ENCODE measurements at regions not wholly inside any gene's neighbourhood (a gene's known extent, or its start where the extent isn't known, plus 50 kb on each side); places are given as distances from the start of the nearest gene placed in this dataset.
A peak's percentile ranks its signal among the peaks of the same experiment; 100 is the strongest.

GRCh38 chr2:193963472-193964119 lies 1693.4 kb upstream of the SLC39A10 start:
- H3K36me3 ChIP-seq (ENCODE audit: control insufficient read depth, insufficient read depth, low read length): no peaks in the 10 kb centered on the region
- 0 out of 2 replicates have a peak, but pooled peaks cover 4% of the 10 kb centered on the region for H3K4me1 ChIP-seq
- no peaks in the 10 kb centered on the region for H3K36me3 Mint-ChIP-seq (ENCODE audit: insufficient read depth, unreplicated experiment)
- no peaks in the 10 kb centered on the region for H3K9me3 ChIP-seq
- intact Hi-C loops (cut with micrococcal nuclease; ENCODE audit: unreplicated experiment): loop anchor here (1.0 to 5.0 kb wide), 2 partner anchors 268 to 1216 kb away; no protein-coding TSS in a partner anchor
- H3K9me3 Mint-ChIP-seq (ENCODE audit: unreplicated experiment): no peaks in the 10 kb centered on the region
- TF ChIP-seq, protein P1, sequence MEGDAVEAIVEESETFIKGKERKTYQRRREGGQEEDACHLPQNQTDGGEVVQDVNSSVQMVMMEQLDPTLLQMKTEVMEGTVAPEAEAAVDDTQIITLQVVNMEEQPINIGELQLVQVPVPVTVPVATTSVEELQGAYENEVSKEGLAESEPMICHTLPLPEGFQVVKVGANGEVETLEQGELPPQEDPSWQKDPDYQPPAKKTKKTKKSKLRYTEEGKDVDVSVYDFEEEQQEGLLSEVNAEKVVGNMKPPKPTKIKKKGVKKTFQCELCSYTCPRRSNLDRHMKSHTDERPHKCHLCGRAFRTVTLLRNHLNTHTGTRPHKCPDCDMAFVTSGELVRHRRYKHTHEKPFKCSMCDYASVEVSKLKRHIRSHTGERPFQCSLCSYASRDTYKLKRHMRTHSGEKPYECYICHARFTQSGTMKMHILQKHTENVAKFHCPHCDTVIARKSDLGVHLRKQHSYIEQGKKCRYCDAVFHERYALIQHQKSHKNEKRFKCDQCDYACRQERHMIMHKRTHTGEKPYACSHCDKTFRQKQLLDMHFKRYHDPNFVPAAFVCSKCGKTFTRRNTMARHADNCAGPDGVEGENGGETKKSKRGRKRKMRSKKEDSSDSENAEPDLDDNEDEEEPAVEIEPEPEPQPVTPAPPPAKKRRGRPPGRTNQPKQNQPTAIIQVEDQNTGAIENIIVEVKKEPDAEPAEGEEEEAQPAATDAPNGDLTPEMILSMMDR (IDR thresholded peaks at IDR 0.05; ENCODE audit: insufficient read depth in 1 of 2, low read depth in 1 of 2, low read length in 1 of 2, severe bottlenecking in 1 of 2, unreplicated experiment in 1 of 2): peak; percentile 62 to 68
- no peak overlapping the region for H3K4me3 Mint-ChIP-seq (ENCODE audit: unreplicated experiment)
- no peaks in the 10 kb centered on the region for H3K27me3 Mint-ChIP-seq (ENCODE audit: insufficient read depth, unreplicated experiment)
- POLR2A ChIA-PET: no interaction called here
- CTCF ChIA-PET: interaction anchor here (0.6 kb wide), 1 partner anchor 113 kb away, joined by 3 read pairs; no protein-coding TSS in a partner anchor
- no peak overlapping the region for H3K4me3 ChIP-seq (ENCODE audit: low read depth, low read length)
- DNase-seq: peak in 1 of 2 experiments; percentile 54
- no peaks in the 10 kb centered on the region for H3K27me3 ChIP-seq (replicated peaks; ENCODE audit: control insufficient read depth, insufficient read depth, low read length)
- no peaks in the 10 kb centered on the region for H3K4me1 Mint-ChIP-seq (ENCODE audit: low read depth, unreplicated experiment)
- BruUV-seq (replicated peaks): no TSS peak
- H3K27ac Mint-ChIP-seq (ENCODE audit: unreplicated experiment): no peak overlapping the region

GRCh38 chr2:193946806-193947205 lies 1710.2 kb upstream of the SLC39A10 start:
- DNase-seq: no peak
- Histone ChIP-seq H3K4me1 (no peaks in the 10 kb centered on the region), H3K9me3 (no peaks in the 10 kb centered on the region), H3K27me3 (replicated peaks; ENCODE audit: control insufficient read depth, insufficient read depth, low read length) (no peaks in the 10 kb centered on the region), H3K36me3 (ENCODE audit: control insufficient read depth, insufficient read depth, low read length) (no peaks in the 10 kb centered on the region), H3K4me3 (ENCODE audit: low read depth, low read length) (no peak overlapping the region)
- ChIA-PET CTCF (no interaction called here), POLR2A (no interaction called here)
- H3K36me3 Mint-ChIP-seq (ENCODE audit: insufficient read depth, unreplicated experiment): no peaks in the 10 kb centered on the region
- TF ChIP-seq, protein P1 (IDR thresholded peaks at IDR 0.05; ENCODE audit: insufficient read depth in 1 of 2, low read depth in 1 of 2, low read length in 1 of 2, severe bottlenecking in 1 of 2, unreplicated experiment in 1 of 2): no peak
- BruUV-seq (replicated peaks): no TSS peak
- H3K4me3 Mint-ChIP-seq (ENCODE audit: unreplicated experiment): no peak overlapping the region
- no peaks in the 10 kb centered on the region for H3K4me1 Mint-ChIP-seq (ENCODE audit: low read depth, unreplicated experiment)
- no peaks in the 10 kb centered on the region for H3K9me3 Mint-ChIP-seq (ENCODE audit: unreplicated experiment)
- H3K27ac Mint-ChIP-seq (ENCODE audit: unreplicated experiment): no peak overlapping the region
- intact Hi-C loops (cut with micrococcal nuclease; ENCODE audit: unreplicated experiment): no loop called here
- peaks cover 3% of the 10 kb centered on the region for H3K27me3 Mint-ChIP-seq (ENCODE audit: insufficient read depth, unreplicated experiment)

DNA sequence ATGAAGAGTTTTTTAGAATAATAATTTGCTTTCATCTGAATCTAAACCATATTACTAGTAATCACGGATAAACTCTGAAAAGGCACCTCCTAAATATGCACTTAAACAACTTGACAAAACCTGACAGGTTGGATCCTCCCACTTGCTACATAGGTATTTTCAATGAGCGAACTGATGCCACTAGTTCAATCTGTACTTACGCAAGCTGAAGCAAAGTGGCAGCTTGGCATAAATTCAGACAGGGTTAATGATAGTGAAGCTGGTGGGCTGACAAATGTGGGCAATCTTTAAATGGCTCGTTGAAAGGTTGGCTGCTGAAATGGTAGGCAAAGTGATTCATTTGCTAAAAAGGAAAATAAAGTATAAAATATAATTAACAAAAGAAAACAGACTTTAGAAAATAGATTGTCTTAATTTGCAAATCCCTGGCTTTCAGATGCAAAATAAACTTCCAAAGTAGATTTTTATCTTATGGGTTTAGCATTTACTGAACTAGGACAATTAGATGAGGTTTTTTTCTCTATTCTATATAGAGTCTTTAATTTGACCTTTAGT lies 1713.5 kb upstream of the SLC39A10 start:
- CTCF ChIA-PET: no interaction called here
- POLR2A ChIA-PET: no interaction called here
- no peaks in the 10 kb centered on the region for H3K36me3 Mint-ChIP-seq (ENCODE audit: insufficient read depth, unreplicated experiment)

More for the DNA sequence above, 1713.5 kb upstream of the SLC39A10 start:
- no peak for DNase-seq
- Mint-ChIP-seq H3K4me1 (ENCODE audit: low read depth, unreplicated experiment) (no peaks in the 10 kb centered on the region), H3K9me3 (ENCODE audit: unreplicated experiment) (no peaks in the 10 kb centered on the region), H3K27me3 (ENCODE audit: insufficient read depth, unreplicated experiment) (peaks cover 3% of the 10 kb centered on the region), H3K27ac (ENCODE audit: unreplicated experiment) (no peak overlapping the region), H3K4me3 (ENCODE audit: unreplicated experiment) (no peak overlapping the region)
- no peaks in the 10 kb centered on the region for H3K4me1 ChIP-seq
- H3K36me3 ChIP-seq (ENCODE audit: control insufficient read depth, insufficient read depth, low read length): no peaks in the 10 kb centered on the region
- BruUV-seq (replicated peaks): no TSS peak
- TF ChIP-seq, protein P1 (IDR thresholded peaks at IDR 0.05; ENCODE audit: insufficient read depth in 1 of 2, low read depth in 1 of 2, low read length in 1 of 2, severe bottlenecking in 1 of 2, unreplicated experiment in 1 of 2): no peak
- H3K9me3 ChIP-seq: no peaks in the 10 kb centered on the region
- no peaks in the 10 kb centered on the region for H3K27me3 ChIP-seq (replicated peaks; ENCODE audit: control insufficient read depth, insufficient read depth, low read length)
- intact Hi-C loops (cut with micrococcal nuclease; ENCODE audit: unreplicated experiment): no loop called here
- no peak overlapping the region for H3K4me3 ChIP-seq (ENCODE audit: low read depth, low read length)
